ENCODE measurements at regions not wholly inside any gene's neighbourhood (a gene's known extent, or its start where the extent isn't known, plus 50 kb on each side); places are given as distances from the start of the nearest gene placed in this dataset.

DNA sequence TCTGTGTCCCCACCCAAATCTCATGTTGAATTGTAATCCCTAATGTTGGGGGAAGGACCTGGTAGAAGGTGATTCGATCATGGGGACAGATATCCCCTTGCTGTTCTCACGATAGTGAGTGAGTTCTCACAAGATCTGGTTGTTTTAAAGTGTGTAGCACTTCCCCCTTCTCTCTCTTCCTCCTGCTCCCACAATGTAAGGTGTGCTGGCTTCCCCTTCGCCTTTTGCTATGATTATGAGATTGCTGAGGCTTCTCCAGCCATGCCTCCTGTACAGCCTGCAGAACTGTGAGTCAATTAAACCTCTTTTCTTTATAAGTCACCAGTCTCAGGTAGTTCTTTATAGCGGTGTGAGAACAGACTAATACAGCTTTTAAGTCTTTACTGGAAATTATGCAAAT, 193.3 kb upstream of the RBBP8 start:
- Histone ChIP-seq H3K4me3 (no peak overlapping the region), H3K27me3 (no peaks in the 10 kb centered on the region), H3K27ac (no peak overlapping the region), H3K9me3 (no peaks in the 10 kb centered on the region), H3K9ac (ENCODE audit: low read depth in 2 of 2, low read length in 2 of 2) (no peak overlapping the region), H3K4me1 (no peaks in the 10 kb centered on the region), H3K36me3 (no peaks in the 10 kb centered on the region)
- intact Hi-C loops (cut with DNase I) = no loop called here
- no peak for DNase-seq
- TF ChIP-seq, protein P1, sequence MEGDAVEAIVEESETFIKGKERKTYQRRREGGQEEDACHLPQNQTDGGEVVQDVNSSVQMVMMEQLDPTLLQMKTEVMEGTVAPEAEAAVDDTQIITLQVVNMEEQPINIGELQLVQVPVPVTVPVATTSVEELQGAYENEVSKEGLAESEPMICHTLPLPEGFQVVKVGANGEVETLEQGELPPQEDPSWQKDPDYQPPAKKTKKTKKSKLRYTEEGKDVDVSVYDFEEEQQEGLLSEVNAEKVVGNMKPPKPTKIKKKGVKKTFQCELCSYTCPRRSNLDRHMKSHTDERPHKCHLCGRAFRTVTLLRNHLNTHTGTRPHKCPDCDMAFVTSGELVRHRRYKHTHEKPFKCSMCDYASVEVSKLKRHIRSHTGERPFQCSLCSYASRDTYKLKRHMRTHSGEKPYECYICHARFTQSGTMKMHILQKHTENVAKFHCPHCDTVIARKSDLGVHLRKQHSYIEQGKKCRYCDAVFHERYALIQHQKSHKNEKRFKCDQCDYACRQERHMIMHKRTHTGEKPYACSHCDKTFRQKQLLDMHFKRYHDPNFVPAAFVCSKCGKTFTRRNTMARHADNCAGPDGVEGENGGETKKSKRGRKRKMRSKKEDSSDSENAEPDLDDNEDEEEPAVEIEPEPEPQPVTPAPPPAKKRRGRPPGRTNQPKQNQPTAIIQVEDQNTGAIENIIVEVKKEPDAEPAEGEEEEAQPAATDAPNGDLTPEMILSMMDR (IDR thresholded peaks at IDR 0.05) = no peak

DNA sequence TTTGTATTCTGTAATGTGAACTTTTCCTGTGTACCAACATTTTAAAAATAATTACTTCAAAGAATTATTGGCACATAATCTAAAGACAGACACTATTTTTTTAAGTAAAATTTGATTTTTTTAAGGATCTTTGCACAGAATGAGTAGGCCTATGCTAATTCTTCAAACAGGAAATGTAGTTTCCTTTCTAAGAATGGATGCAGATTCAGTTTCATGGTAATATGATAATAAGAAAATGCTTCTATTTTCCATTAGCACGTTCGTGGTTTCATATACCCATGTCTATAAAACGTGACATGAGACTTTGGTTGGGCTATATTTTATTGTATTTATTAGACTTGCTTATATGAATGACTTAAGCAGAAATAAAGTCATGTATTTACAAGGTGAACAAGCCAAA, 191.8 kb upstream of the RBBP8 start:
- Histone ChIP-seq H3K27me3 (no peaks in the 10 kb centered on the region), H3K27ac (no peak overlapping the region), H3K36me3 (no peaks in the 10 kb centered on the region), H3K4me1 (no peaks in the 10 kb centered on the region), H3K9ac (ENCODE audit: low read depth in 2 of 2, low read length in 2 of 2) (no peak overlapping the region), H3K9me3 (no peaks in the 10 kb centered on the region), H3K4me3 (no peak overlapping the region)
- DNase-seq = no peak
- intact Hi-C loops (cut with DNase I) = no loop called here
- TF ChIP-seq, protein P1 (IDR thresholded peaks at IDR 0.05) = no peak

DNA sequence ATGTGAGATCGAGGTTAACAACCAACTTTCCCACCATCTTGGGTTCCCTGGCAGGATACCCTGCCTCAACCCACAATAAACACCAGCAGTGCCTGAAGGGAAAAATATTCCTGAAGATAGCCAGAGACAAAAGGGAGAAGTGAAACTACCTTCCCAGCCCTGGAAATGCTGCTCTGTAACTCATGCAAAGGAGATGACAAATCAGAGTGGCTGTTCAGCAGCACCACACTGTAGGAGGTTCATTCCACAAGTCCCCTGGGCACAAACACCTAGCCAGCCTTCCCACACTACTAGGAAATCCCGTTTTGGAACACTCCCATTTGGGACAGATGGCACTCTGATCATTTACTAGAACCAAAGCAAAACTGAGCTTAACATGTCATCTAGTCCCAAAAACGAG, 190.7 kb upstream of the RBBP8 start:
- no peak overlapping the region for H3K27ac ChIP-seq
- H3K9ac ChIP-seq (ENCODE audit: low read depth in 2 of 2, low read length in 2 of 2) = no peak overlapping the region
- no peak overlapping the region for H3K4me3 ChIP-seq
- TF ChIP-seq, protein P1 (IDR thresholded peaks at IDR 0.05) = no peak
- H3K27me3 ChIP-seq = no peaks in the 10 kb centered on the region
- no peak for DNase-seq
- H3K36me3 ChIP-seq = no peaks in the 10 kb centered on the region
- no peaks in the 10 kb centered on the region for H3K9me3 ChIP-seq
- intact Hi-C loops (cut with DNase I) = no loop called here
- no peaks in the 10 kb centered on the region for H3K4me1 ChIP-seq

DNA sequence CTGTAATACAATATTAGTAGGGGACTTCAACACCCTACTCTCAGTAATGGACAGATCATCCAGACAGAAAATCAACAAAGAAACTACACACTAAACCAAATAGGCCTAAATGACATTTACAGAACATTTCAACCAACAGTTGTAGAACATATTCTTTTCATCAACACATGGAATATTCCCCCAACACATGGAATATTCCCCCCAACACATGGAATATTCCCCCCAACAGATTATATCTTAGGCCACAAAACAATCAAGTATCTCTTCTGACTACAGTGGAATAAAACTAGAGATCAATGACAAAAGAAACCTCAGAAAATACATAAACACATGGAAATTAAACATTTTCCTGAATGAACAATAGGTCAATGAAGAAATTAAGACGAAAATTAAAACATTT, 187.2 kb upstream of the RBBP8 start:
- H3K27ac ChIP-seq = no peak overlapping the region
- TF ChIP-seq, protein P1 (IDR thresholded peaks at IDR 0.05) = no peak
- intact Hi-C loops (cut with DNase I) = no loop called here
- H3K9ac ChIP-seq (ENCODE audit: low read depth in 2 of 2, low read length in 2 of 2) = no peak overlapping the region
- no peak overlapping the region for H3K4me3 ChIP-seq
- DNase-seq = no peak
- no peaks in the 10 kb centered on the region for H3K27me3 ChIP-seq
- H3K4me1 ChIP-seq = no peaks in the 10 kb centered on the region
- no peaks in the 10 kb centered on the region for H3K9me3 ChIP-seq
- no peaks in the 10 kb centered on the region for H3K36me3 ChIP-seq

DNA sequence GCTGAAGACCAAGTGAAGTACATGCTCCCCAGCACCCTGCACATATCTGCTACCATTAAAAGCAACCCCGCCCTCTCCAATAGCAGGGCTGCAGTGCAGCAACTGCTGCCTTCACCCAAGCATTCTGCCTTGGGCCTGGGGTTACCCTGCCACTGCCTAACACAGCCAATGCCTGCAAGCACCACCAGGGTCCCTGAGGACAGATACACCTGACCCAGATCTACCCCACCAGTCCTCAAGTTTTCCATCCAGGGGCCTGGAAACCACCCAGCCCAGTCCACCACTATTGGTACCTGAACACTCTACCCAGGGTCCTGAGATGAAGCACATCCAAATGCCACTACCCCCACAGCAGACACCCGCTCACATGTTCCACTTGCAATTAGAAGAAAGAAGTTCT, 181.1 kb upstream of the RBBP8 start:
- Histone ChIP-seq H3K36me3 (no peaks in the 10 kb centered on the region), H3K4me1 (no peaks in the 10 kb centered on the region)

More for the DNA sequence above, 181.1 kb upstream of the RBBP8 start:
- intact Hi-C loops (cut with DNase I) = no loop called here
- Histone ChIP-seq H3K9me3 (no peaks in the 10 kb centered on the region), H3K27ac (no peak overlapping the region), H3K9ac (ENCODE audit: low read depth in 2 of 2, low read length in 2 of 2) (no peak overlapping the region), H3K4me3 (no peak overlapping the region), H3K27me3 (no peaks in the 10 kb centered on the region)
- TF ChIP-seq, protein P1 (IDR thresholded peaks at IDR 0.05) = no peak
- no peak for DNase-seq

All from colonic mucosa (tissue), 4 donors.